SK-N-SH (cell line): ENCODE measurements at regions not wholly inside any gene's neighbourhood (a gene's known extent, or its start where the extent isn't known, plus 50 kb on each side); places are given as distances from the start of the nearest gene placed in this dataset.

Experiments used
- CHD2 ChIP-seq: fragments of 150-350 bp; IDR thresholded peaks from 2 replicates; pipeline ENCODE4 v1.6.1; 2018; ENCODE audit warnings: low read length; ENCODE audit not compliant: partially characterized antibody
- EP300 ChIP-seq, 2 experiments: IDR thresholded peaks; 2 replicates each; pipeline versions ENCODE4 v1.4.0 to v1.6.1; 2012; ENCODE audit warnings: borderline replicate concordance in 1 of 2, low read depth in 1 of 2, low read length in 1 of 2
- EZH2phosphoT487 ChIP-seq: fragments of 200-600 bp; sonication (generic); IDR thresholded peaks from 2 replicates; pipeline ENCODE4 v1.6.1; 2017; ENCODE audit warnings: low read depth, mixed run types, mild to moderate bottlenecking, antibody characterized with exemption, moderate library complexity, borderline replicate concordance
- GABPA ChIP-seq: IDR thresholded peaks from 2 replicates; pipeline ENCODE4 v1.4.0; 2012; ENCODE audit warnings: low read depth, mild to moderate bottlenecking
- JUND ChIP-seq: IDR thresholded peaks from 2 replicates; pipeline ENCODE4 v1.4.0; 2012
- POLR2AphosphoS5 ChIP-seq: IDR thresholded peaks from 2 replicates; pipeline ENCODE4 v1.6.1; 2012; ENCODE audit warnings: low read depth, low read length
- RXRA ChIP-seq: IDR thresholded peaks from 2 replicates; pipeline ENCODE4 v1.4.0; 2012; ENCODE audit warnings: low read depth, mild to moderate bottlenecking, borderline replicate concordance
- TCF12 ChIP-seq: IDR thresholded peaks from 2 replicates; pipeline ENCODE4 v1.4.0; 2012
- TF ChIP-seq, protein P1 (sequence below): IDR thresholded peaks from 2 replicates; pipeline ENCODE4 v1.4.0; 2012; ENCODE audit warnings: low read depth, borderline replicate concordance
- TF ChIP-seq, protein P2 (sequence below): fragments of 200-600 bp; sonication (generic); IDR thresholded peaks from 2 replicates; pipeline ENCODE4 v1.6.1; 2017; ENCODE audit warnings: antibody characterized with exemption, mild to moderate bottlenecking, moderate library complexity

DNA sequence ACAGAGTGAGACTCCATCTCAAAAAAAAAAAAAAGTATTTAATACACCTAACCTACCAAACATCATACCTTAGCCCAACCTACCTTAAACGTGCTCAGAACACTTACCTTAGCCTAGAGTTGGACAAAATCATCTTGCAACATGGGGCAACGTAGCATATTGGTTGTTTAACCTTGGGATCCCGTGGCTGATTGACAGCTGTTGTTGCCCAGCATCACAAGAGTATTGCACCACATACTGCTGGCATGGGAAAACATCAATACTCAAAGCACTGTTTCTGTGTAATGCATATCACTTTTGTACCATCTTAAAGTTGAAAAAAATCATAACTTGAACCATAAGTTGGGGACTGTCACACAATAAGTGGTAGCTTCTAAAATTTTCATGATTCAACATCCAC, 73.8 kb upstream of the MIR17HG start:
- TF ChIP-seq, protein P1, sequence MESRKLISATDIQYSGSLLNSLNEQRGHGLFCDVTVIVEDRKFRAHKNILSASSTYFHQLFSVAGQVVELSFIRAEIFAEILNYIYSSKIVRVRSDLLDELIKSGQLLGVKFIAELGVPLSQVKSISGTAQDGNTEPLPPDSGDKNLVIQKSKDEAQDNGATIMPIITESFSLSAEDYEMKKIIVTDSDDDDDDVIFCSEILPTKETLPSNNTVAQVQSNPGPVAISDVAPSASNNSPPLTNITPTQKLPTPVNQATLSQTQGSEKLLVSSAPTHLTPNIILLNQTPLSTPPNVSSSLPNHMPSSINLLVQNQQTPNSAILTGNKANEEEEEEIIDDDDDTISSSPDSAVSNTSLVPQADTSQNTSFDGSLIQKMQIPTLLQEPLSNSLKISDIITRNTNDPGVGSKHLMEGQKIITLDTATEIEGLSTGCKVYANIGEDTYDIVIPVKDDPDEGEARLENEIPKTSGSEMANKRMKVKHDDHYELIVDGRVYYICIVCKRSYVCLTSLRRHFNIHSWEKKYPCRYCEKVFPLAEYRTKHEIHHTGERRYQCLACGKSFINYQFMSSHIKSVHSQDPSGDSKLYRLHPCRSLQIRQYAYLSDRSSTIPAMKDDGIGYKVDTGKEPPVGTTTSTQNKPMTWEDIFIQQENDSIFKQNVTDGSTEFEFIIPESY: no peak
- TF ChIP-seq, protein P2, sequence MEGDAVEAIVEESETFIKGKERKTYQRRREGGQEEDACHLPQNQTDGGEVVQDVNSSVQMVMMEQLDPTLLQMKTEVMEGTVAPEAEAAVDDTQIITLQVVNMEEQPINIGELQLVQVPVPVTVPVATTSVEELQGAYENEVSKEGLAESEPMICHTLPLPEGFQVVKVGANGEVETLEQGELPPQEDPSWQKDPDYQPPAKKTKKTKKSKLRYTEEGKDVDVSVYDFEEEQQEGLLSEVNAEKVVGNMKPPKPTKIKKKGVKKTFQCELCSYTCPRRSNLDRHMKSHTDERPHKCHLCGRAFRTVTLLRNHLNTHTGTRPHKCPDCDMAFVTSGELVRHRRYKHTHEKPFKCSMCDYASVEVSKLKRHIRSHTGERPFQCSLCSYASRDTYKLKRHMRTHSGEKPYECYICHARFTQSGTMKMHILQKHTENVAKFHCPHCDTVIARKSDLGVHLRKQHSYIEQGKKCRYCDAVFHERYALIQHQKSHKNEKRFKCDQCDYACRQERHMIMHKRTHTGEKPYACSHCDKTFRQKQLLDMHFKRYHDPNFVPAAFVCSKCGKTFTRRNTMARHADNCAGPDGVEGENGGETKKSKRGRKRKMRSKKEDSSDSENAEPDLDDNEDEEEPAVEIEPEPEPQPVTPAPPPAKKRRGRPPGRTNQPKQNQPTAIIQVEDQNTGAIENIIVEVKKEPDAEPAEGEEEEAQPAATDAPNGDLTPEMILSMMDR: no peak
- TF ChIP-seq JUND: no peak
- no peak for TF ChIP-seq CHD2
- TF ChIP-seq EZH2phosphoT487: no peak
- TF ChIP-seq RXRA: no peak
- TF ChIP-seq GABPA: no peak
- no peak for TF ChIP-seq TCF12
- TF ChIP-seq EP300 (IDR thresholded peaks at IDR 0.05; ENCODE audit: borderline replicate concordance in 1 of 2, low read depth in 1 of 2, low read length in 1 of 2): no peak
- TF ChIP-seq POLR2AphosphoS5: no peak
